ENCODE measurements at regions not wholly inside any gene's neighbourhood (a gene's known extent, or its start where the extent isn't known, plus 50 kb on each side); places are given as distances from the start of the nearest gene placed in this dataset.

DNA sequence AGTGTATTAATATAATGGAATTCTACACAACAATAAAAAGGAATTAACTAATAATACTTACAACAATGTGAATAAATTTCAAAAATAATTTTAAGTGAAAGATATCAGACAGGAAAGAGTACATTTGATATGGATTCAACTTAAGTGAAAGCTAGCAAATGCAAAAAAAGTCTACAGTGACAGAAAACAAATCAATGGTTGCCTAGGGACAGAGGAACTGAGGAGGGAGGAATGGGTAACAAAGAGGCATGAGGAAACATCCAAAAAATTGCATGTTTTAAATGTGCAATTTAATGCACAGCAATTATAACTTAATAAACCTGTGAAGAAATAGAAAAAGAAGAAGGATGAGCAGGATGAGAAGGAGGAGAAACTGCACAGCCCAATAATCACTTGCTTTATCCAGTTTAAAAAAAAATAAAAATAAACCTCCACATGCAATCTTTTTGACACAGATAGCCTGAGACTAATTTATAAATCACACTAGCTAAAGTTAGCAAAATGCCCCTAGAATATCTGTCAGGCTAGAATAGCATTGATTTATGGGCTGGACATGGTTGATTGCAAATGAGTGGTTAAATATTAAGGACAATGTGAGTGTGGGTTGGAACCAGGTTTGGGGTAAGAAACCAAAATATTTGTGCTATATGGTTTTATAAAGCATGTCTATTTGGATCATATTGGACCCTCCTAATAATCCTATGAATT lies 1089.1 kb downstream of the TRHDE start:
- TF ChIP-seq GATA1 (IDR thresholded peaks at IDR 0.05; ENCODE audit: low read depth, low read length) (no peak), POLR2A (IDR thresholded peaks at IDR 0.05; ENCODE audit: low read length) (no peak)

Data from erythroblast (primary cell).